ENCODE measurements at regions not wholly inside any gene's neighbourhood (a gene's known extent, or its start where the extent isn't known, plus 50 kb on each side); places are given as distances from the start of the nearest gene placed in this dataset.

DNA sequence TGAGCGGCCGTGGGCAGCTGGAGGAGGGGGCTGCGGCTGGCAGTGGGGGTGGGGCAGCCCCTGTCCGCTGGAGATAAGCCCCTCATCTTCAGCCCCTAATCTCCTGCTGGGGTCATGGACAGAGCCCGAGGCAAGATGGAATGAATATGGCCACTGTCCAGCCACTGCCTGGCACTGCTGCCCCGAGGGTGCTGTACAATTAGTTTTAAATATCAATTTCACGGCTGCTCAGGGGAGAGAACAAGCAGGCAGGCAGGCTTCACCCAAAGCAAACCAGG, 64.1 kb upstream of the NKX1-1 start:
- DNase-seq (ENCODE audit: insufficient read length, low spot score) = no peak
- TF ChIP-seq POLR2AphosphoS5 (IDR thresholded peaks at IDR 0.05; ENCODE audit: low read depth, low read length) (no peak), POU2F2 (IDR thresholded peaks at IDR 0.05; ENCODE audit: low read depth, low read length) (no peak), TAF1 (IDR thresholded peaks at IDR 0.05; ENCODE audit: low read depth, low read length) (no peak), SPI1 (IDR thresholded peaks at IDR 0.05; ENCODE audit: low read depth, low read length) (no peak), POLR2A (IDR thresholded peaks at IDR 0.05; ENCODE audit: low read depth, low read length) (no peak), PAX5 (IDR thresholded peaks at IDR 0.05; ENCODE audit: insufficient read depth, low read length, severe bottlenecking) (no peak)
- no peak for FAIRE-seq

DNA sequence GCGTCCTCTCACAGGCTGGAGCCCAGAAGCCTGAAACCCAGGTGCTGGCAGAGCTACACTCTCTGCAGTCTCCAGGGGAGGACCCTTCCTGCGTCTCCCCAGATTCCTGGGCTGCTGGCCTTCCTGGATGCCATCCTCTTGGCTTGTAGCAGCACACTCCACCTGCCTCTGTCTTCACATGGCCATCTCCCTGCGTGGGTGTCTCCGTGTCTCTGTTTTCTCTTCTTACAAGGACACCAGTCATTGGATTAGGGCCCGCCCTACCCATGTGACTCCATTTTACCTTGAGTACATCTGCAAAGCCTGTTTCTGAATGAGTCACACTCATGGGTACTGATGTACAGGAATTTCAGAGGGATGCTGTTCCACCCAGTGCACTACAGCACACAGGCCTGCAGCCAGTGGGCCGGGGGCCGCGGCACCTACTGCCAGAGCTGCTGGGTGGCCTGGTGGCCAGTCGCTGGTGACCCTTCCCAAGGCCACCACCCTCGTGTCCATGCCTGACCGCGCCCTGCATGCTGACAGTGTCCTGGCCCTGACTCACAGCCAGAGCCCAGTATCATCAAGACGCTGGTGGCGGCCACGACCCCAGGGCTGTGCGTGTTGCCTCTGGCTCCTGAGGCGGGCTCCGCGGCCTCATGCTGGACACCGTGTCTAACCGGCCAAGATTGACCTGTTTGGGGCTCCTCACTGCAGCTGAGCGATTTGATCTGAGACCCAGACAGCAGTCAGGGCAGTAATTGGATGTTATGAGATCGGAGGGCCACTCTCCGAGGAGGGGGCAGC, 63.6 kb upstream of the NKX1-1 start:
- TF ChIP-seq SPI1 (IDR thresholded peaks at IDR 0.05; ENCODE audit: low read depth, low read length) (no peak), POLR2AphosphoS5 (IDR thresholded peaks at IDR 0.05; ENCODE audit: low read depth, low read length) (no peak), POU2F2 (IDR thresholded peaks at IDR 0.05; ENCODE audit: low read depth, low read length) (no peak), POLR2A (IDR thresholded peaks at IDR 0.05; ENCODE audit: low read depth, low read length) (no peak), PAX5 (IDR thresholded peaks at IDR 0.05; ENCODE audit: insufficient read depth, low read length, severe bottlenecking) (no peak), TAF1 (IDR thresholded peaks at IDR 0.05; ENCODE audit: low read depth, low read length) (no peak)
- FAIRE-seq (no peak), DNase-seq (ENCODE audit: insufficient read length, low spot score) (no peak)

DNA sequence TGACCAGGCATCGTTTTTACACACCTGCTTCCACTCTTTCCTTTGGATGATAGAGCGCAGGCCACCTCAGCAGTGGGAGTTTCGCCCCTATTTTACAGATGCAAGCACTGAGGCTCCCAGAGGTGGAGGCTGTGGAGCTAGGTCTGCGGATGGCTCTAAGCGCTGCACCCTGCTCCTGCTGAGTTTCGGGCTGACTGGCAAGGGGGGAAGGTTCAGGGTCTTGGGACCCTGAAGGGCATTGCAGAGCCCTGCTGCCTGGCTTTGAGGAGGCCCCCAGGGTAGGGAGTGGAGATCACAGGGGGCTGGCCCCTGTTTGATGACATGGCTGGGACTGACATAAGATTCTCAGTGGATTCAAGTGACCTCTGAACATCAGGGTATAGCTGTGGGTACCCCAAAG, 62.8 kb upstream of the NKX1-1 start:
- no peak for DNase-seq (ENCODE audit: insufficient read length, low spot score)
- TF ChIP-seq PAX5 (IDR thresholded peaks at IDR 0.05; ENCODE audit: insufficient read depth, low read length, severe bottlenecking) = no peak
- no peak for TF ChIP-seq TAF1 (IDR thresholded peaks at IDR 0.05; ENCODE audit: low read depth, low read length)
- TF ChIP-seq POLR2A (IDR thresholded peaks at IDR 0.05; ENCODE audit: low read depth, low read length) = no peak
- FAIRE-seq = no peak

DNA sequence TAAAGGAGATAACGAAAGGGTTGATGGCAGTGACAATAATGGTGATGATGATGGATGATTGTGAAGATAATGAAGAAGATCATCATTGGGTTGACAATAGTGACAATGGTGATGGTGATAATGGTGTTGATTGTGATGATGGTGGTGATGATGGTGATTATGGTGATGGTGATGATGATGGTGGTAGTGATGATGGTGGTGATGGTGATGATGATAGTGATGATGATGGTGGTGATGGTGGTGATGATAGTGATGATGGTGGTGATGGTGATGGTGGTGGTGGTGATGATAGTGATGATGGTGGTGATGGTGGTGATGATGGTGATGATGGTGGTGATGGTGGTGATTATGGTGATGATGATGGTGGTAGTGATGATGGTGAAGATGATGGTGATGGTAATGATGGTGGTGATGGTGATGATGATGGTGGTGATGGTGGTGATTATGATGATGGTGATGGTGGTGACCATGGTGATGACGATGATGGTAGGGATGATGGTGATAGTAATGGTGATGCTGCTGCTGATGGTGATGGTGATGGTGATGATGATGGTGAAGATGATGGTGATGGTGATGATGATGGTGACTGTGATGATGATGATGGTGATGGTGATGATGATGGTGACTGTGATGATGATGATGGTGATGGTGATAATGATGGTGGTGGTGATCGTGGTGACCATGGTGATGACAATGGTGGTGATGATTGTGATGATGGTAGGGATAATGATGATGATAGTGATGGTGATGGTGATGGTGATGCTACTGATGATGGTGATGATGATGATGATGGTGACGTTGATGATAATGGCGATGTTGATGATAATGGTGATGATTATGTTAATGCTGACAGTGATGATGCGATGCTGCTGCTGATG, 61.6 kb upstream of the NKX1-1 start:
- FAIRE-seq = no peak

DNA sequence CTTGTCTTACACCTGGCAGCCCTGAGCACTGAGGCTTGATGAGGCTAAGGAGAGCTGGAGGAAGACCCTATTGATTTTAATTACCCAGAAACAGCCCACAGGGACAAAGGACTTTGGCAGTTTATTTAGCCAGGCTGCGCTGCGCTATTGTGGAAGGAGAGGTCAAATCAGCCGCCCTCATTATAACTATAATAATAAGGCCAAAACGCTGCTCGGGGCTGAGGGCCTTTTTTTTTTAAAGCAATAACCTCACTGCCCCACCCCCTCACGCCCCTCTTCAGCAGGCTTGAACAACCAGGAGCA, 60.6 kb upstream of the NKX1-1 start:
- no peak for TF ChIP-seq POLR2AphosphoS5 (IDR thresholded peaks at IDR 0.05; ENCODE audit: low read depth, low read length)
- TF ChIP-seq POLR2A (IDR thresholded peaks at IDR 0.05; ENCODE audit: low read depth, low read length) = no peak
- no peak for TF ChIP-seq SPI1 (IDR thresholded peaks at IDR 0.05; ENCODE audit: low read depth, low read length)
- no peak for TF ChIP-seq TAF1 (IDR thresholded peaks at IDR 0.05; ENCODE audit: low read depth, low read length)
- TF ChIP-seq PAX5 (IDR thresholded peaks at IDR 0.05; ENCODE audit: insufficient read depth, low read length, severe bottlenecking) = no peak
- TF ChIP-seq POU2F2 (IDR thresholded peaks at IDR 0.05; ENCODE audit: low read depth, low read length) = no peak
- DNase-seq (ENCODE audit: insufficient read length, low spot score) (no peak), FAIRE-seq (no peak)

More for the DNA sequence above, 61.6 kb upstream of the NKX1-1 start:
- no peak for DNase-seq (ENCODE audit: insufficient read length, low spot score)
- TF ChIP-seq POU2F2 (IDR thresholded peaks at IDR 0.05; ENCODE audit: low read depth, low read length) = no peak
- TF ChIP-seq POLR2AphosphoS5 (IDR thresholded peaks at IDR 0.05; ENCODE audit: low read depth, low read length) = no peak
- no peak for TF ChIP-seq TAF1 (IDR thresholded peaks at IDR 0.05; ENCODE audit: low read depth, low read length)
- TF ChIP-seq SPI1 (IDR thresholded peaks at IDR 0.05; ENCODE audit: low read depth, low read length) = no peak
- no peak for TF ChIP-seq PAX5 (IDR thresholded peaks at IDR 0.05; ENCODE audit: insufficient read depth, low read length, severe bottlenecking)
- TF ChIP-seq POLR2A (IDR thresholded peaks at IDR 0.05; ENCODE audit: low read depth, low read length) = no peak

DNA sequence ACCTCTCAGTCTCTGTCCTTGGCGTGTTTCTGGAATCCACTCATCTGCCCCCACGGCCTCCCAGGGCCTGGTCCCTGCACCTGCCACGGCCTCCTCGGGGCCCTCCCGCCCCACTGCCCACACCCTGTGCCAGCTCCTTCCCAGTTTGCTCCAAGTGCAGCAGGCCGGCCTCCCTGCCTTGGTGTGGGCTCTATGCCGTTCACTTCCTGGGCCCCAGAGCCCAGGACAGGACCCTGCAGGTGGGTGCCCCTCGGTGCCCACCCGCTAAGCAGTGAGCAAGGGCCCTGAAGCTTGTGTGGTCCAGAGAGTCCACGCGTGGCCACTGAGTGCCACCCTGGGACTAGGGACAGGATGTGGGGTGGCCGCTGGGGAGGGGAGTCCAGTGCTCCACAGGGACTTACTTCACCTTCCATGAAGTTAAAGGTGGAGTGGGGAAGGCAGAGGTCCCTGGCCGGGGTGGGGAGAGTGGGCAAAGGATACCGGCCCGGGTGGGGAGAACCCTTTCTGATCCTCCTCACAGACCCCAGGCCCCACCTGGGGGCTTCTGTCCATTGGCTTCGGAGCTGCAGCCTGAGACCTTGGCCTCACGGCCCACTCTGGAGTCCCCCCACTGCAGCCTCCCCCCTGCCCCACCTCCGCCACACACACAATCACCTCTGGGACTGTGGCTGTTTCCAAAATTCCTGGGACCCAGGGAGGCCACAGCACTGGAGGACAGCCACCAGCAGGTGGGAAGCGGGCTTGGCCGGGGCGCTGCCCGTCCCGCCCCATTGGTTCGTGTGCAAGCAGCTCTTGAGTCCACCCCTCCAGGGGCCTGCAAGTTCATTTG, 60.0 kb upstream of the NKX1-1 start:
- FAIRE-seq (no peak), DNase-seq (ENCODE audit: insufficient read length, low spot score) (no peak)
- TF ChIP-seq TAF1 (IDR thresholded peaks at IDR 0.05; ENCODE audit: low read depth, low read length) (no peak), PAX5 (IDR thresholded peaks at IDR 0.05; ENCODE audit: insufficient read depth, low read length, severe bottlenecking) (no peak), POLR2A (IDR thresholded peaks at IDR 0.05; ENCODE audit: low read depth, low read length) (no peak), POLR2AphosphoS5 (IDR thresholded peaks at IDR 0.05; ENCODE audit: low read depth, low read length) (no peak), POU2F2 (IDR thresholded peaks at IDR 0.05; ENCODE audit: low read depth, low read length) (no peak), SPI1 (IDR thresholded peaks at IDR 0.05; ENCODE audit: low read depth, low read length) (no peak)

DNA sequence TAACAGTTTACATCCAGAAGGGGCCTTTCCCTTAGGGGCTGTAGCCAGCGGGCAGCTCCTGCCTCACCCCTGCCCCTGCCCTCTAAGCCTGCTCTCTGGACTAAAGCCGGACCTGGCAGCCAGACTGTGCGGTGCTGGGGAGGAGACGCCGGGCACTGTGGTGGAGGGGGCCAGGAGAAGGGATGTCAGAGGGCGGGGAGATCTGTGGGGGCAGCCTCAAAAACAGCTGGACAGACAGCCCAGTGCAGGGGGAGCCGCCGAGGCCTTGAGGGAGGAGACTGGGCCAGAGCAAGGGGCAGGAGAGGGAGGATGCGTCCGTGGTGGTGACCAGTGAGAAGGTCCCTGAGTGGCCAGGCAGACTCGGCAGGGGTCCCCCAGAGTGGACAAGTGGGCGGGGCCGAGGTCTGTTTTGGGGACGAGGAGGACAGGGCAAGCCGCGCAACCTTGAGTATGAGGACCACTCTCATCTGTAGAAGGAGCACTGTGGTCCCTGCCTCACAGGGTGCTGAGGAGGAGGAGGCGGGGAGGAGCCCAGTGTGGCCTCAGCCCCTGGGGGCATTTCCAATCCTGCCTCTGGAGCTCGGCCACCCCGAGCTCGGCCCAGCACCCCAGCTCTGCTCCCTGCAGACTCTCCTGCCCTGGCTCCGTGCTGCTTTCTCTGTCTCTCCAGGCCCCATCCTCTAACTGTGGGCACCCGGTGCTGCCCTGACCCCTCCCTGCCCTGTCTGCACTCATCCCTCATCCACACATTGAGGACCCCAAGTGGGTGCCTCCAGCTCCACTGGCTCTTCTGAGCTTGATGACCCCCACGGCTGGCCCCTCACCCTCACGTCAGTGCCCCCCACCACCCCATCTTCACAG, 59.2 kb upstream of the NKX1-1 start:
- FAIRE-seq (no peak), DNase-seq (ENCODE audit: insufficient read length, low spot score) (no peak)
- TF ChIP-seq POLR2AphosphoS5 (IDR thresholded peaks at IDR 0.05; ENCODE audit: low read depth, low read length) (no peak), POU2F2 (IDR thresholded peaks at IDR 0.05; ENCODE audit: low read depth, low read length) (no peak), PAX5 (IDR thresholded peaks at IDR 0.05; ENCODE audit: insufficient read depth, low read length, severe bottlenecking) (no peak), TAF1 (IDR thresholded peaks at IDR 0.05; ENCODE audit: low read depth, low read length) (no peak), SPI1 (IDR thresholded peaks at IDR 0.05; ENCODE audit: low read depth, low read length) (no peak), POLR2A (IDR thresholded peaks at IDR 0.05; ENCODE audit: low read depth, low read length) (no peak)

DNA sequence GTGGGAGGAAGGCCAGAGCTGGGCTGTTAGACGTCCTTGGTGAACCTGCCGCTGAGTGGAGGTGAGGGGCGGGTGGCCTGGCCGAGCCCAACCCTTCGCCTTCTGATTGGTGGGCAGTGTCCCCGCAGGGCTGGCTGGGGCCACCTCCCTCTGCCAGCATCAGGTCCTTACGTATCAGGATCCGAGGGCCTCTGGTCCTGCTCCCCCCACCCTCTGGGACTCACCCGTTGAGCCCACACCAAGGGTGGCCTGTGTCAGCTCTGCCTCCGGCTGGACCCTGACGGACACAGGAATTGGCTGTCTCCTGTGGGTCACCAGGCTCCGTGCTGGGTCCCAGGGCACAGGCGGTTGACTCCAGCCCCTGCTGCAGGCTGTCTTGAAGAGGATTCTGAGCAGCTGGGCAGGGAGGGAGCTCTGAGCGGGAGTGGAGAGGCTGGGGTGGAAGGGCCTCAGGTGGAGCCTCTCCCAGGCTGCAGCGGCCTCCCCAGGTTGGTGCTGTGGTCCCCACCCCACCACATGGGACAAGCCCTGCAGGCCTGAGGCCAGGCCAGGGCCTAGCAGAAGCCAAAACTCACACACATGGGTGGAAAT, 58.4 kb upstream of the NKX1-1 start:
- TF ChIP-seq TAF1 (IDR thresholded peaks at IDR 0.05; ENCODE audit: low read depth, low read length) = no peak
- no peak for TF ChIP-seq POLR2A (IDR thresholded peaks at IDR 0.05; ENCODE audit: low read depth, low read length)
- no peak for TF ChIP-seq PAX5 (IDR thresholded peaks at IDR 0.05; ENCODE audit: insufficient read depth, low read length, severe bottlenecking)
- TF ChIP-seq POLR2AphosphoS5 (IDR thresholded peaks at IDR 0.05; ENCODE audit: low read depth, low read length) = no peak
- TF ChIP-seq SPI1 (IDR thresholded peaks at IDR 0.05; ENCODE audit: low read depth, low read length) = no peak
- TF ChIP-seq POU2F2 (IDR thresholded peaks at IDR 0.05; ENCODE audit: low read depth, low read length) = no peak
- DNase-seq (ENCODE audit: insufficient read length, low spot score) (no peak), FAIRE-seq (no peak)

Data from GM12891 (cell line).